Fibroblast of lung (primary cell): ENCODE measurements at regions not wholly inside any gene's neighbourhood (a gene's known extent, or its start where the extent isn't known, plus 50 kb on each side); places are given as distances from the start of the nearest gene placed in this dataset.

Experiments
- DNase-seq, 2 donors: peaks; one replicate each; pipeline versions ENCODE4 v3.0.0 to v3.0.0-alpha.2; 2010; ENCODE audit warnings: low read depth in 2 of 2
- H2AFZ ChIP-seq: 2 replicates; pipeline ENCODE4 v1.5.1; 2012; ENCODE audit warnings: low read length, control low read depth, inconsistent platforms
- H3K27ac ChIP-seq: 2 replicates; pipeline ENCODE4 v1.5.1; 2011; ENCODE audit warnings: low read length, control low read depth; ENCODE audit not compliant: insufficient read depth
- H3K27me3 ChIP-seq: 2 replicates; pipeline ENCODE4 v1.5.1; 2011; ENCODE audit warnings: mild to moderate bottlenecking, low read length; ENCODE audit not compliant: control insufficient read depth, insufficient read depth
- H3K36me3 ChIP-seq: 2 replicates; pipeline ENCODE4 v1.5.1; 2011; ENCODE audit warnings: low read length; ENCODE audit not compliant: control insufficient read depth, insufficient read depth
- H3K4me1 ChIP-seq: 2 replicates; pipeline ENCODE4 v1.5.1; 2011; ENCODE audit warnings: low read length; ENCODE audit not compliant: control insufficient read depth, insufficient read depth; ENCODE audit errors: extremely low read depth
- H3K4me2 ChIP-seq: 2 replicates; pipeline ENCODE4 v1.5.1; 2011; ENCODE audit warnings: low read length, control low read depth; ENCODE audit not compliant: insufficient read depth; ENCODE audit errors: extremely low read depth
- H3K4me3 ChIP-seq, 4 experiments: fragments of 200-600 bp in 1 of 4; sonication (generic) in 1 of 4; replicated peaks in 1 of 4; 2 replicates each; pipeline ENCODE4 v1.5.1; 2011 to 2016; ENCODE audit warnings: low read length in 4 of 4, low read depth in 3 of 4, mild to moderate bottlenecking in 3 of 4, control low read depth in 2 of 4, inconsistent platforms in 1 of 4, mixed read lengths in 1 of 4; ENCODE audit not compliant: insufficient read depth in 1 of 4; ENCODE audit errors: control extremely low read depth in 1 of 4
- H3K79me2 ChIP-seq: 2 replicates; pipeline ENCODE4 v1.5.1; 2012; ENCODE audit warnings: mild to moderate bottlenecking, low read length, inconsistent platforms; ENCODE audit not compliant: control insufficient read depth, insufficient read depth
- H3K9ac ChIP-seq: 2 replicates; pipeline ENCODE4 v1.5.1; 2011; ENCODE audit warnings: mild to moderate bottlenecking, low read length, control low read depth; ENCODE audit not compliant: insufficient read depth
- H3K9me3 ChIP-seq: 2 replicates; pipeline ENCODE4 v1.5.1; 2012; ENCODE audit warnings: low read depth, low read length; ENCODE audit not compliant: control insufficient read depth, insufficient read depth
- H4K20me1 ChIP-seq: 2 replicates; pipeline ENCODE4 v1.5.1; 2011; ENCODE audit warnings: low read length; ENCODE audit not compliant: control insufficient read depth, insufficient read depth; ENCODE audit errors: extremely low read depth
- CTCF ChIP-seq, 2 donors: IDR thresholded peaks in 1 of 2; conservative IDR thresholded peaks in 1 of 2; 1 replicate in 1 of 2; 2 replicates in 1 of 2; pipeline ENCODE4 v1.5.1; 2011 to 2012; ENCODE audit warnings: low read length in 2 of 2, control low read depth in 1 of 2, inconsistent platforms in 1 of 2, low read depth in 1 of 2, mild to moderate bottlenecking in 1 of 2
- EZH2 ChIP-seq: IDR thresholded peaks from 2 replicates; pipeline ENCODE4 v1.5.1; 2012; ENCODE audit warnings: low read length, control low read depth, mild to moderate bottlenecking; ENCODE audit errors: missing control alignments

- H3K4me2 ChIP-seq, result no peak overlapping the region
- no peaks in the 10 kb centered on the region for H3K9me3 ChIP-seq
- no peak overlapping the region for H3K27ac ChIP-seq
- H4K20me1 ChIP-seq, result no peaks in the 10 kb centered on the region
- no peak overlapping the region for H2AFZ ChIP-seq
- H3K36me3 ChIP-seq, result no peaks in the 10 kb centered on the region
- no peak overlapping the region for H3K4me3 ChIP-seq
- no peaks in the 10 kb centered on the region for H3K4me1 ChIP-seq
- no peak overlapping the region for H3K9ac ChIP-seq
- no peaks in the 10 kb centered on the region for H3K79me2 ChIP-seq
- TF ChIP-seq CTCF (conservative IDR thresholded peaks at IDR 0.05 in 1 of 2, IDR thresholded peaks at IDR 0.05 in 1 of 2; ENCODE audit: low read depth in 1 of 2, low read length in 2 of 2), result no peak
- no peak for TF ChIP-seq EZH2
- DNase-seq, result no peak
- H3K27me3 ChIP-seq, result no peaks in the 10 kb centered on the region
Observed at GRCh38 chr9:30243467-30243866, 2141.0 kb upstream of the ACO1 start.

GRCh38 chr9:30244877-30245276 lies 2139.6 kb upstream of the ACO1 start:
- no peak for DNase-seq
- H3K4me1 ChIP-seq, result no peaks in the 10 kb centered on the region
- H3K9ac ChIP-seq, result no peak overlapping the region
- H3K4me3 ChIP-seq, result no peak overlapping the region
- H3K9me3 ChIP-seq, result no peaks in the 10 kb centered on the region
- H4K20me1 ChIP-seq, result no peaks in the 10 kb centered on the region
- H3K4me2 ChIP-seq, result no peak overlapping the region
- H3K79me2 ChIP-seq, result no peaks in the 10 kb centered on the region
- TF ChIP-seq EZH2, result no peak
- TF ChIP-seq CTCF (conservative IDR thresholded peaks at IDR 0.05 in 1 of 2, IDR thresholded peaks at IDR 0.05 in 1 of 2; ENCODE audit: low read depth in 1 of 2, low read length in 2 of 2), result no peak
- no peaks in the 10 kb centered on the region for H3K36me3 ChIP-seq
- H3K27me3 ChIP-seq, result no peaks in the 10 kb centered on the region
- no peak overlapping the region for H2AFZ ChIP-seq
- H3K27ac ChIP-seq, result no peak overlapping the region

GRCh38 chr9:30250872-30251271 lies 2133.6 kb upstream of the ACO1 start:
- no peak overlapping the region for H3K4me3 ChIP-seq

More at GRCh38 chr9:30250872-30251271, 2133.6 kb upstream of the ACO1 start:
- Histone ChIP-seq H2AFZ (no peak overlapping the region), H3K9ac (no peak overlapping the region), H3K27me3 (no peaks in the 10 kb centered on the region), H3K9me3 (no peaks in the 10 kb centered on the region), H3K4me1 (no peaks in the 10 kb centered on the region), H4K20me1 (no peaks in the 10 kb centered on the region), H3K36me3 (no peaks in the 10 kb centered on the region), H3K79me2 (no peaks in the 10 kb centered on the region), H3K27ac (no peak overlapping the region), H3K4me2 (no peak overlapping the region)
- no peak for TF ChIP-seq CTCF (conservative IDR thresholded peaks at IDR 0.05 in 1 of 2, IDR thresholded peaks at IDR 0.05 in 1 of 2; ENCODE audit: low read depth in 1 of 2, low read length in 2 of 2)
- TF ChIP-seq EZH2, result no peak
- DNase-seq, result no peak
